DOHH2 (cell line): ENCODE measurements at regions not wholly inside any gene's neighbourhood (a gene's known extent, or its start where the extent isn't known, plus 50 kb on each side); places are given as distances from the start of the nearest gene placed in this dataset.

Experiments
- H3F3A ChIP-seq: fragments of 200-600 bp; sonication (generic), shearing (Covaris generic); 2 replicates; pipeline ENCODE4 v1.6.0; 2016; ENCODE audit warnings: antibody characterized with exemption, mild to moderate bottlenecking; ENCODE audit not compliant: control insufficient read depth, insufficient read depth
- H3K27ac ChIP-seq: fragments of 200-600 bp; sonication (generic); 2 replicates; pipeline ENCODE4 v1.5.1; 2014; ENCODE audit warnings: low read depth, mild to moderate bottlenecking, low read length, moderate library complexity
- H3K27me3 ChIP-seq: fragments of 200-600 bp; sonication (generic); 2 replicates; pipeline ENCODE4 v1.6.1; 2014; ENCODE audit warnings: mild to moderate bottlenecking, low read length, mixed read lengths; ENCODE audit not compliant: control insufficient read depth
- H3K36me3 ChIP-seq: fragments of 200-600 bp; sonication (generic); 2 replicates; pipeline ENCODE4 v1.6.1; 2014; ENCODE audit warnings: mild to moderate bottlenecking, low read length, moderate library complexity, mixed read lengths; ENCODE audit not compliant: control insufficient read depth
- H3K4me1 ChIP-seq: fragments of 200-600 bp; sonication (generic); 2 replicates; pipeline ENCODE4 v1.6.1; 2014; ENCODE audit warnings: mild to moderate bottlenecking, low read length, mixed read lengths; ENCODE audit not compliant: control insufficient read depth
- H3K4me2 ChIP-seq: fragments of 200-600 bp; sonication (generic); 2 replicates; pipeline ENCODE4 v1.6.0; 2014; ENCODE audit warnings: mild to moderate bottlenecking, low read length, moderate library complexity
- H3K4me3 ChIP-seq: fragments of 200-600 bp; sonication (generic); 2 replicates; pipeline ENCODE4 v1.5.1; 2014; ENCODE audit warnings: mild to moderate bottlenecking, low read length, mixed read lengths
- H3K79me2 ChIP-seq: fragments of 200-600 bp; sonication (generic); 2 replicates; pipeline ENCODE4 v1.6.1; 2014; ENCODE audit warnings: mild to moderate bottlenecking, low read length, mixed read lengths; ENCODE audit not compliant: control insufficient read depth
- H3K9me2 ChIP-seq: fragments of 200-600 bp; sonication (generic); replicated peaks from 2 replicates; pipeline ENCODE4 v1.6.1; 2014; ENCODE audit warnings: mild to moderate bottlenecking, low read length, mixed read lengths; ENCODE audit not compliant: control insufficient read depth
- H3K9me3 ChIP-seq: fragments of 200-600 bp; sonication (generic); 2 replicates; pipeline ENCODE4 v1.6.1; 2014; ENCODE audit warnings: antibody characterized with exemption, low read length, mixed read lengths; ENCODE audit not compliant: control insufficient read depth, insufficient read depth
- H4K20me1 ChIP-seq: fragments of 200-600 bp; sonication (generic); 2 replicates; pipeline ENCODE4 v1.6.0; 2014; ENCODE audit warnings: low read depth, mild to moderate bottlenecking, antibody characterized with exemption, low read length, moderate library complexity; ENCODE audit not compliant: control insufficient read depth, insufficient read depth
- CTCF ChIP-seq: fragments of 200-600 bp; sonication (generic); IDR thresholded peaks from one replicate; pipeline ENCODE4 v1.5.1; 2014; ENCODE audit warnings: antibody characterized with exemption, mild to moderate bottlenecking, low read depth, low read length; ENCODE audit not compliant: poor library complexity, severe bottlenecking
- EZH2phosphoT487 ChIP-seq: fragments of 200-600 bp; sonication (generic); IDR thresholded peaks from 2 replicates; pipeline ENCODE4 v1.6.1; 2017; ENCODE audit warnings: borderline replicate concordance, mild to moderate bottlenecking, antibody characterized with exemption, low read length, moderate library complexity, mixed read lengths

GRCh38 chrX:99383786-99384185 lies 1026.3 kb downstream of the PCDH19 start:
- Histone ChIP-seq H3K4me3 (no peak overlapping the region), H3K36me3 (no peaks in the 10 kb centered on the region), H3K79me2 (no peaks in the 10 kb centered on the region), H3K9me3 (no peaks in the 10 kb centered on the region), H4K20me1 (no peaks in the 10 kb centered on the region), H3K27me3 (no peaks in the 10 kb centered on the region), H3K4me2 (no peak overlapping the region), H3K9me2 (no peaks in the 10 kb centered on the region), H3F3A (no peaks in the 10 kb centered on the region), H3K27ac (no peak overlapping the region), H3K4me1 (no peaks in the 10 kb centered on the region)
- TF ChIP-seq CTCF (no peak), EZH2phosphoT487 (no peak)

GRCh38 chrX:99371976-99372595 lies 1038.0 kb downstream of the PCDH19 start:
- Histone ChIP-seq H4K20me1 (no peaks in the 10 kb centered on the region), H3K27ac (no peak overlapping the region), H3K4me3 (no peak overlapping the region), H3K9me2 (no peaks in the 10 kb centered on the region), H3K4me1 (no peaks in the 10 kb centered on the region), H3K27me3 (no peaks in the 10 kb centered on the region), H3K36me3 (no peaks in the 10 kb centered on the region), H3K9me3 (no peaks in the 10 kb centered on the region), H3K4me2 (no peak overlapping the region), H3F3A (no peaks in the 10 kb centered on the region), H3K79me2 (no peaks in the 10 kb centered on the region)
- TF ChIP-seq EZH2phosphoT487 (no peak), CTCF (no peak)

DNA sequence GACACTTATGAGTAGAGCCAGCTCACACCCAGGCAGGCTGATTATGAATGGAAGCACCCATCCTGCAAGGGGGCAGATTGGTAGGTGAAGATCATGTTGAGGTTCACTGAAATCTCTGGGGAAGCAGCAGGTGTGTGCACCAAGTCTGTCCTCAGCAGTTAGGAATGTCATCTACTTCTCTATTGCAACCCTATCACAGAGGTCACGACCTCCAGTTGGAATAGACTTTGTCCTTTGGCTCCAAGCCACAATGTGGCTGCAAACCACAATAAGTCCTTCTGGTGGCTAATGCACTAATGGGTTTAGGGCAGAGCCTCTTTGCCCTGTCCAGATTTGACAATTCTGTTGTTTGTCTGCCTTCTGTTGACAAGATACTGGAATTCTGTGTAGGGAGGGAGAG lies 1056.7 kb downstream of the PCDH19 start:
- Histone ChIP-seq H3K4me2 (no peak overlapping the region), H3K9me3 (no peaks in the 10 kb centered on the region), H3K27me3 (no peaks in the 10 kb centered on the region), H3K4me3 (no peak overlapping the region), H3K27ac (no peak overlapping the region), H3F3A (no peaks in the 10 kb centered on the region), H3K9me2 (no peaks in the 10 kb centered on the region), H3K79me2 (no peaks in the 10 kb centered on the region), H3K36me3 (no peaks in the 10 kb centered on the region), H3K4me1 (no peaks in the 10 kb centered on the region), H4K20me1 (no peaks in the 10 kb centered on the region)
- TF ChIP-seq EZH2phosphoT487 (no peak), CTCF (no peak)

DNA sequence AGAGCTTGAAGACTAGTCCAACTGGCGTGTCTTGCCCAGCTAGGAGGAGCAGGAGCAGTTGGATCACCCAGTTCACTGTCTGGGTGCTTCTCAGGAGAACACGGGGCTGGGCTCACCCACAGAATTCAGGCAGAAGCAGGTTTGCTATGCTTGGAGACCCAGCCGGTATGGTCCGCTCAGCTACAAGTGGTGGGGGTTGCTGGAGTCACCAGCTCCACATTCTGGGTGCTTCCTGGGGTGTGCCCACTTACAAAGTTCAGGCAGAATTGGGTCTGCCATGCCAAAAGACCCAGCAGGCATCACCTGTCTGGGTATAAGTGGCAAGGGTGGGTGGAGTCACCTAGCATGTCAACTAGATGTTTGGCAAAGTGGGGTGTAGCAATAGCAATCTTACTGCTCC lies 1061.8 kb downstream of the PCDH19 start:
- no peaks in the 10 kb centered on the region for H4K20me1 ChIP-seq
- H3K4me1 ChIP-seq = no peaks in the 10 kb centered on the region
- H3K27ac ChIP-seq = no peak overlapping the region
- H3K9me2 ChIP-seq = no peaks in the 10 kb centered on the region
- H3K4me3 ChIP-seq = no peak overlapping the region
- no peaks in the 10 kb centered on the region for H3K9me3 ChIP-seq
- H3K79me2 ChIP-seq = no peaks in the 10 kb centered on the region
- no peak for TF ChIP-seq CTCF
- no peak for TF ChIP-seq EZH2phosphoT487
- H3K36me3 ChIP-seq = no peaks in the 10 kb centered on the region
- H3F3A ChIP-seq = no peaks in the 10 kb centered on the region
- H3K27me3 ChIP-seq = no peaks in the 10 kb centered on the region
- H3K4me2 ChIP-seq = no peak overlapping the region
